Activated T-helper 1 cell treated with anti-CD3 and anti-CD28 coated beads, Interleukin-2, amount 50 U/mL, for 16 hours (primary cell): ENCODE measurements at regions not wholly inside any gene's neighbourhood (a gene's known extent, or its start where the extent isn't known, plus 50 kb on each side); places are given as distances from the start of the nearest gene placed in this dataset.
"Not testable (repeated sequence)": the region's sequence is repeated elsewhere in the genome, so short reads cannot be mapped to it uniquely, and the experiment has no call there.

Experiments used
- DNase-seq, 2 donors: peaks; one replicate each; pipeline ENCODE4 v3.0.0-alpha.2; 2020; ENCODE audit warnings: low read depth in 1 of 2, low spot score in 1 of 2

DNA sequence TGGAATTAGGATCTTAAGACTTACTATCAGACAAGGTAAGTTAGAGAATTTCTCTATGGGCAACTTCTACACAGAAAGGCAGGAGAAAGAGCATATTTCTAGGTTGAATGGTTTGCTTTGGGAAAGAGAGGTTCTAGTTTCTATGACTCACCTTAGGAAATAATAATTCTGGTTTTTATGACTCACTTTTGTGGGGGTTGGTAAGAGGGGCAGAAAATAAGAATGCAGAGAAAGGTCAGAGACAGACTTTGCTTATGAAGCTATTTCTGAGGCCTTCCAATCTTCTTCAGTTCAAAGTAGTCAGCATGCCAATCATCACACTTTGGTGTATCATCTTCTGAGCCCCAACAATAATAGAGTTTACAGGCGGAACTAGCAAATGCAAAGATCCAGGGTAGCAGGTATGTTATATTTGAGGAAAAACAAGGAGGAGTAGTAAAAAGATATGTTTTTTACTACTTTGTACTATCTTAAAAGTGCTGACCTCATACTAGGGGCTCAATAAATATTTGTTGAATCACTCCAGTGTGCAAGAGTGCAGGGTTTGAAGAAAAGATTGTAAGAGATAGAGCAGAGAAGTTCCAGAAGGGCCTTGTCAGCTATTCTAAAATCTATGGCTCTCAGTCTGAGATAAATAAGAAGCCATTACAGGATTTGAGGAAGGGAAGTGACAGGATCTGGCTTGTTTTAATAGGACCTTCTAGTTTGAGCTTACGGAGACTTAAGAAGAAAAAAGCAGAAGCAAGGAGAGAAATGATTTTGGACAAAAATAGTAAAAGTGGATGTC lies 56.7 kb upstream of the LRFN5 start:
- no peak for DNase-seq

GRCh38 chr14:41549282-41549681 lies 57.4 kb upstream of the LRFN5 start:
- no peak for DNase-seq

GRCh38 chr14:41548666-41549065 lies 58.0 kb upstream of the LRFN5 start:
- DNase-seq = no peak

GRCh38 chr14:41541333-41541732 lies 65.3 kb upstream of the LRFN5 start:
- no peak for DNase-seq

DNA sequence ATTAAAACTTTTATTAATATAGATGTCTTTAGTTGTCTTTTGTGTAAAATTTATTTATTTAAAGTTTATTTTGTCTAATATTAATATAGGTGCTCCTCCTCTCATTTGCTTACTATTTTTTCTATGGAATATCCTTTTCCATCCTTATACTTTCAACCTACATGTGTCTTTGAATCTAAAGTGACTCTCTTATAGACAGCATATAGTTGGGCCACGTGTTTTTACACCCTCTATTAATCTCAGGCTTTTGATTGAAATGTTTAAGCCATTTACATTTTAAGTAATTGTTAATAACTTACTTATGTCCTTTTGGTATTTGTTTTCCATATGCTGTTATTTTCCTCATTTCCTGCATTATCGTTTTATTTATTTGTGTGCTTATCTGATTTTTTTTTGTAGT lies 74.4 kb upstream of the LRFN5 start:
- no peak for DNase-seq

DNA sequence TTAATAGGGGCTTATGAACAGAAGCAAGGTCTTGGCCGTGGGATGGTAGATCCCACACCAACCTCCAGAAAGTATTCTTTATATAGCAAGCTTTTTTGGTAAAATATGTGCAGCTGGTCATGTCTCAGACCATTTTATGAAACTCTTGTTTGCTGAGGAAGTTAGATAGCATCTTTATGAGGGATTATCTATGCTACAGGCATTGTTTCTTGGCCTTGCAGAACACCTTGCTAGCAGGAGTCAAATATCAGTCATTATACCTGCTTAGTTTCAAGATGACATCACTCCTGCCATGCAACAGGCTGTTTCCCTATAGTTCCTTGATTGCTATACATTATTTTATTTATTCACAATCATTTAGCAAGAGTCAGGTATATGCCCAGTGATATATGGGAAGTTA lies 84.8 kb upstream of the LRFN5 start:
- DNase-seq = no peak

DNA sequence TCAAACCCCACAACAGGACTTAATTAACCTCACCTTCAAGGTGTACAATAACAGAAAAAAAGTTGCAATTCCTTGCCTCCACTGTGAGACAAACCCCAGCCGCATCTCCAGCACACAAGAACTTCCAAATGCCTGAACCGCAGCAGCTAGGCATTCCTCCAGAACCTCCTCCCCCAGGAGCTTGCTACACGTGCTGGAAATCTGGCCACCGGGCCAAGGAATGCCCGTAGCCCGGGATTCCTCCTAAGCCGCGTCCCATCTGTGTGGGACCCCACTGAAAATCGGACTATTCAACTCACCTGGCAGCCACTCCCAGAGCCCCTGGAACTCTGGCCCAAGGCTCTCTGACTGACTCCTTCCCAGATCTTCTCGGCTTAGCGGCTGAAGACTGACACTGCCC lies 88.6 kb upstream of the LRFN5 start:
- not testable (repeated sequence) for DNase-seq

DNA sequence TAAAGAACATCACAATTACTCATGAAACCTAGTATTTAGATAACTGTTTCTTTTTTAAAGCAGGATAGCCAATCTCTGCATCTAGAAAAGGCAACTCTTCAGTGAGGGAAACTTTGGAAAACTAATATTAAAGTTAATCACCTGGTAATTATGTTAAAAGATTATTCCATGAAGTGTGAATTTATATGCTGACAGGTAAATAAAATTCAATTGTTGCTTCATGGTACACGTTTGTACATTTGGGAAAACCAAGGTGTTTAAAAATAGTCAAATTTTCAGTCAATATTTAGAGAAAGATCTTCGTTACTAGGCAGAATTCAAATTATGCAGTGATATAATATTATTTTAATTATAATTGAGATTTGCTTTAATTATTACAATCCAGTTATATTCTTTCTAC lies 100.1 kb upstream of the LRFN5 start:
- no peak for DNase-seq

DNA sequence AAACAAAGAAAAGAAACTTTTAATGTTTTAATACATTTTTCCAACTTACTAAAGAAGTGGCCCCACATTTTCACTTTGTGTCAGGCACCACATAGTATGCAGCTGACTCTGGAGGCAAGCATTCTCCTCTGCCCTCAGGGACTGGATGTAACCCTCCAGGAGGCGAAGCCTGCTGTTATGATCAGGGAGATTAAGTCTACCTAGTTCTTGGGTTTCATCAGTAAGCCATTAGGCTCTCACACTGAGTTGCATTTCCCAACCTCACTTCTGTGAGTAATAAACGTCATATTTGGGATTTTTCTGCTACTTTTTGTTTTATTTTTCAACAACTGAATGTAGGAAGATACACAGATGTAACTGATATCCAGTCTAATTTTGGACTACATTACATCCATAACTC lies 101.2 kb upstream of the LRFN5 start:
- DNase-seq = no peak

- no peak for DNase-seq
Measured at GRCh38 chr14:41498959-41499358, 107.7 kb upstream of the LRFN5 start.

DNA sequence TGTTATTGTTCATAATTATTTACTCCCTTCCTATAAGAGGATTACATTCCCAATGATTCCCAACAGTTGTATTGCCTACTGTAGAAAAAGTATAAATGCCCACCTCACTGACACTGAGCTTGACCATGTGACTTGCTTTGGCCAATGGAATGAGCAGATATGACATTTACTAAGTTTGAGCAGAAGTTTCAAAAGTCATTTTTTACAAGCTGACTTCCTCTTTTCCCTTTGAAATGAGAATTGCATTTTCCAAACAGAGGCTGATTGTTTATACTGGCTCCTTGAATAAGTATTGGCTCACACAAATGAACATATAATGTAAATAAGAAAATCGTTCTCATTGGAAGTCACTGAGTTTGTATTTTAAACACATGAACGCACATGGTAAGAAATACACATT lies 116.4 kb upstream of the LRFN5 start:
- no peak for DNase-seq

DNA sequence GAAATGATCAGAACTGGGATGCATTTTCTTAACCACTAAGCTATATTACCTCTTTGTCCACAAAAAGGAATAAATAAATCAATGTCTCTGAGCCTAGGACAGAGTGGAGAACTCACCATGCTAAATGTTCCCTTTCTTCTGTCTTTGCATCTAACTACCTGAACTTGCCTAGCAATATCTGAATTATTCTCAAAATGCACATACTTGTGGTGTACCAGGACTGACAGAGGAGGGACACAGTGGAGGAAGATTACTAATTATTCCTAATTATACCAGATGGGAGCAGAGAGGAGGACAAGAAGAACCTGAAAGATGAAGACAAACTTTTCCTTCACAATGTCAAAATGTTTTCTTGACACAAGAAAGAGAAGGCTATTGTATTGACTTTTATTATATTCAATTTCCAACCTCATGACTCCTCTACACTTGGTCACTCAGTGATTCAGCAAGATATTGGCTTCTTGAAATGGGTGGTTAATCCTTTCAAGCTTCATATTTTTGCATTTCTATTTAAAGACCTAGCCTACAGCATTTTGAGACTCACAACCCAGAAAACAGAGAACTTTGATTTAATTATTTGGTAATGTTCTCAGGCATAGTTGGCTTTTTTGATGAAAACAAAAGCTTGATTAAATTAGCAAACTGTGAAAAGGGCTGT lies 117.2 kb upstream of the LRFN5 start:
- no peak for DNase-seq

- no peak for DNase-seq
Measured at GRCh38 chr14:41488401-41488800, 118.3 kb upstream of the LRFN5 start.

GRCh38 chr14:41482861-41483260 lies 123.8 kb upstream of the LRFN5 start:
- DNase-seq = no peak

GRCh38 chr14:41476526-41476925 lies 130.2 kb upstream of the LRFN5 start:
- DNase-seq = no peak

- no peak for DNase-seq
Measured at GRCh38 chr14:41461380-41461779, 145.3 kb upstream of the LRFN5 start.

- no peak for DNase-seq
Measured at GRCh38 chr14:41457393-41457792, 149.3 kb upstream of the LRFN5 start.

- DNase-seq = no peak
Measured at GRCh38 chr14:41449066-41449465, 157.6 kb upstream of the LRFN5 start.

- DNase-seq = no peak
Measured at GRCh38 chr14:41446008-41446407, 160.7 kb upstream of the LRFN5 start.

- no peak for DNase-seq
Measured at GRCh38 chr14:41423503-41423902, 183.2 kb upstream of the LRFN5 start.

- not testable (repeated sequence) for DNase-seq
Measured at GRCh38 chr14:41421308-41421707, 185.4 kb upstream of the LRFN5 start.

DNA sequence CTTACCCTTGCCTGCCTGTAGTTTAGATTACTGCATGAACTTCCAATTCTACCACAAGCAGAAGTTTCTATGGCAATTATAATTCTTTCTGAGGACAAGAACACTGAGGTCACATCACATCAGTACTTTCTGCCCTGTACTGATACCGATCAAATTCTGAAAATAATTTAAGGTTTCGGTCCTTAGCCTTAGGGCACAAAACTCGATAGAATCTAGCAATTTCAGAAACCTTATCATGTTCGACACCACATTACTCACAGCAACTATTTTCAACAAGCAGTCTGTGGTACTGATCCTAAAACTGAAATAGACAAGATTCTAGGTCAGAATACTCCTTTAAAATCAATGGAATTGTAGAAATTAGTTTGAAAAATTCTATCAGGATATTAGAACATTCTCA lies 187.0 kb upstream of the LRFN5 start:
- DNase-seq = no peak

GRCh38 chr14:41418851-41419250 lies 187.8 kb upstream of the LRFN5 start:
- no peak for DNase-seq
